K562 (cell line): ENCODE measurements at regions not wholly inside any gene's neighbourhood (a gene's known extent, or its start where the extent isn't known, plus 50 kb on each side); places are given as distances from the start of the nearest gene placed in this dataset.

Experiments
- ZNF76 ChIP-seq: fragments of 250-450 bp; sonication (Bioruptor Pico); IDR thresholded peaks from 2 replicates; pipeline ENCODE4 v1.4.0; 2020; ENCODE audit warnings: mild to moderate bottlenecking, moderate library complexity, borderline replicate concordance
- TF ChIP-seq, protein P1 (sequence below): sonication (generic); formaldehyde crosslinking; IDR thresholded peaks from 2 replicates; pipeline ENCODE4 v1.8.0; 2022; ENCODE audit warnings: mild to moderate bottlenecking, missing genetic modification reagents, borderline replicate concordance
- TF ChIP-seq, protein P2 (sequence below), 2 experiments: fragments of 450-650 bp; IDR thresholded peaks; 2 replicates each; pipeline ENCODE4 v1.6.1; 2018; ENCODE audit warnings: mild to moderate bottlenecking in 2 of 2, low read depth in 1 of 2; ENCODE audit not compliant: partially characterized antibody in 2 of 2

DNA sequence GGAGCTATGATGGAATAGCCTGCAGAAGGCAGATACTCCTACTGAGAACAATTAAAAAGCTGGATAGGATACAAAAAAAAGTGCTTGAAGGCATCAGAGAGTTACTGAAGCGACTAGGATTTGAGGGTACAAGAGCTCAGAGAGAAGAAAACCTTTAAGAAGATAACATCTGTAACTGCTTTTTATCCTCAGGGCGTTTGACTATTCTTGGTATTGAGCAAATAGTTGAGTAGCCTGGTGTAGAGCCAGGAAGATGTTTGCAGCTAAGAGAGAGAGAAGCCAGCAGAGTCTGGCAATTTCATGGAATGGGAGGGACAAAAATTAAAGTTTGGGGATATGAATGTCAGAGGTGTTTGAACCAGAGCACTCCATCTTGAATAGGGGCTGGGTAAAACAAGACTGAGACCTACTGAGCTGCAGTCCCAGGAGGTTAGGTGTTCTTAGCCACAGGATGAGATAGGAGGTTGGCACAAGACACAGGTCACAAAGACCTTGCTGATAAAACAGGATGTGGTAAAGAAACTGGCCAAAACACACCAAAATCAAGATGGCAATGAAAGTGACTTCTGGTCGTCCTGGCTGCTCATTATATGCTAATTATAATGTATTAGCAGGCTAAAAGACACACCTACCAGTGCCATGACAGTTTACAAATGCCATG lies 428.8 kb downstream of the SH2D4B start (continued):
- TF ChIP-seq, protein P1, sequence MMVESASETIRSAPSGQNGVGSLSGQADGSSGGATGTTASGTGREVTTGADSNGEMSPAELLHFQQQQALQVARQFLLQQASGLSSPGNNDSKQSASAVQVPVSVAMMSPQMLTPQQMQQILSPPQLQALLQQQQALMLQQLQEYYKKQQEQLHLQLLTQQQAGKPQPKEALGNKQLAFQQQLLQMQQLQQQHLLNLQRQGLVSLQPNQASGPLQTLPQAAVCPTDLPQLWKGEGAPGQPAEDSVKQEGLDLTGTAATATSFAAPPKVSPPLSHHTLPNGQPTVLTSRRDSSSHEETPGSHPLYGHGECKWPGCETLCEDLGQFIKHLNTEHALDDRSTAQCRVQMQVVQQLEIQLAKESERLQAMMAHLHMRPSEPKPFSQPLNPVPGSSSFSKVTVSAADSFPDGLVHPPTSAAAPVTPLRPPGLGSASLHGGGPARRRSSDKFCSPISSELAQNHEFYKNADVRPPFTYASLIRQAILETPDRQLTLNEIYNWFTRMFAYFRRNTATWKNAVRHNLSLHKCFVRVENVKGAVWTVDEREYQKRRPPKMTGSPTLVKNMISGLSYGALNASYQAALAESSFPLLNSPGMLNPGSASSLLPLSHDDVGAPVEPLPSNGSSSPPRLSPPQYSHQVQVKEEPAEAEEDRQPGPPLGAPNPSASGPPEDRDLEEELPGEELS (CRISPR knock-in tag), result no peak
- no peak for TF ChIP-seq ZNF76
- TF ChIP-seq, protein P2, sequence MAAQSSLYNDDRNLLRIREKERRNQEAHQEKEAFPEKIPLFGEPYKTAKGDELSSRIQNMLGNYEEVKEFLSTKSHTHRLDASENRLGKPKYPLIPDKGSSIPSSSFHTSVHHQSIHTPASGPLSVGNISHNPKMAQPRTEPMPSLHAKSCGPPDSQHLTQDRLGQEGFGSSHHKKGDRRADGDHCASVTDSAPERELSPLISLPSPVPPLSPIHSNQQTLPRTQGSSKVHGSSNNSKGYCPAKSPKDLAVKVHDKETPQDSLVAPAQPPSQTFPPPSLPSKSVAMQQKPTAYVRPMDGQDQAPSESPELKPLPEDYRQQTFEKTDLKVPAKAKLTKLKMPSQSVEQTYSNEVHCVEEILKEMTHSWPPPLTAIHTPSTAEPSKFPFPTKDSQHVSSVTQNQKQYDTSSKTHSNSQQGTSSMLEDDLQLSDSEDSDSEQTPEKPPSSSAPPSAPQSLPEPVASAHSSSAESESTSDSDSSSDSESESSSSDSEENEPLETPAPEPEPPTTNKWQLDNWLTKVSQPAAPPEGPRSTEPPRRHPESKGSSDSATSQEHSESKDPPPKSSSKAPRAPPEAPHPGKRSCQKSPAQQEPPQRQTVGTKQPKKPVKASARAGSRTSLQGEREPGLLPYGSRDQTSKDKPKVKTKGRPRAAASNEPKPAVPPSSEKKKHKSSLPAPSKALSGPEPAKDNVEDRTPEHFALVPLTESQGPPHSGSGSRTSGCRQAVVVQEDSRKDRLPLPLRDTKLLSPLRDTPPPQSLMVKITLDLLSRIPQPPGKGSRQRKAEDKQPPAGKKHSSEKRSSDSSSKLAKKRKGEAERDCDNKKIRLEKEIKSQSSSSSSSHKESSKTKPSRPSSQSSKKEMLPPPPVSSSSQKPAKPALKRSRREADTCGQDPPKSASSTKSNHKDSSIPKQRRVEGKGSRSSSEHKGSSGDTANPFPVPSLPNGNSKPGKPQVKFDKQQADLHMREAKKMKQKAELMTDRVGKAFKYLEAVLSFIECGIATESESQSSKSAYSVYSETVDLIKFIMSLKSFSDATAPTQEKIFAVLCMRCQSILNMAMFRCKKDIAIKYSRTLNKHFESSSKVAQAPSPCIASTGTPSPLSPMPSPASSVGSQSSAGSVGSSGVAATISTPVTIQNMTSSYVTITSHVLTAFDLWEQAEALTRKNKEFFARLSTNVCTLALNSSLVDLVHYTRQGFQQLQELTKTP (IDR thresholded peaks at IDR 0.05; ENCODE audit: low read depth in 1 of 2, partially characterized antibody in 2 of 2), result no peak
- TF ChIP-seq, all 486 proteins: peak for 0
